HEK293T (cell line): ENCODE measurements at regions not wholly inside any gene's neighbourhood (a gene's known extent, or its start where the extent isn't known, plus 50 kb on each side); places are given as distances from the start of the nearest gene placed in this dataset.

Source experiments
- ARNT ChIP-seq: fragments of 450-650 bp; IDR thresholded peaks from 2 replicates; pipeline ENCODE4 v1.6.1; 2017; ENCODE audit warnings: mild to moderate bottlenecking
- ZNF384 ChIP-seq: fragments of 450-650 bp; IDR thresholded peaks from 2 replicates; pipeline ENCODE4 v1.6.1; 2016

GRCh38 chr13:104984296-104984818 lies 1551.1 kb downstream of the EFNB2 start:
- TF ChIP-seq ZNF384 (no peak), ARNT (no peak)
